Mucosa of descending colon (tissue), 3 donors: ENCODE measurements at regions not wholly inside any gene's neighbourhood (a gene's known extent, or its start where the extent isn't known, plus 50 kb on each side); places are given as distances from the start of the nearest gene placed in this dataset.

Source experiments
- ATAC-seq: fragments of 200-7000 bp; cut with Tn5 transposase; one replicate; pipeline ENCODE4 v1.9.1; 2020; ENCODE audit warnings: mild to moderate bottlenecking, moderate library complexity
- DNase-seq, 3 donors: peaks; one replicate each; pipeline ENCODE4 v3.0.0-alpha.2; 2020
- H3K36me3 ChIP-seq: fragments of 200-600 bp; one replicate; pipeline ENCODE4 v1.8.0; 2021; ENCODE audit warnings: low read depth, mild to moderate bottlenecking
- H3K4me1 ChIP-seq: fragments of 200-600 bp; one replicate; pipeline ENCODE4 v1.8.0; 2021; ENCODE audit warnings: low read depth, mild to moderate bottlenecking
- H3K4me3 ChIP-seq: fragments of 200-600 bp; one replicate; pipeline ENCODE4 v1.8.0; 2021; ENCODE audit warnings: mild to moderate bottlenecking
- H3K9me3 ChIP-seq: fragments of 200-600 bp; one replicate; pipeline ENCODE4 v1.8.0; 2021; ENCODE audit warnings: mild to moderate bottlenecking
- CTCF ChIP-seq: fragments of 200-600 bp; IDR thresholded peaks from one replicate; pipeline ENCODE4 v1.8.0; 2022; ENCODE audit warnings: antibody characterized with exemption, mild to moderate bottlenecking
- intact Hi-C, 2 donors: fragments of 100-400 bp; cut with DNase I in 1 of 2; cut with micrococcal nuclease in 1 of 2; formaldehyde crosslinking; loops; one replicate each; pipeline versions ENCODE4 v1.11.0 to v1.11.1; 2022; cut with DNase I, micrococcal nuclease
- donor health status: DM: no; HTN: no; CAD: no; lungs with moderate emphysema.
- donor health status: DM: no; HTN: no; CAD: no.
- donor health status: DM: no; HTN: yes; CAD: no.

- no peak for TF ChIP-seq CTCF
- H3K4me3 ChIP-seq = no peak overlapping the region
- ATAC-seq (peak; percentile 50), DNase-seq (peak in 1 of 3 donors; percentile 17)
- intact Hi-C loops = no loop called here
- no peaks in the 10 kb centered on the region for H3K4me1 ChIP-seq
- no peaks in the 10 kb centered on the region for H3K9me3 ChIP-seq
- H3K36me3 ChIP-seq = no peaks in the 10 kb centered on the region
Observed at GRCh38 chrX:28205126-28205525, 223.9 kb upstream of the DCAF8L1 start.

- TF ChIP-seq CTCF = no peak
- H3K4me1 ChIP-seq = no peaks in the 10 kb centered on the region
- H3K4me3 ChIP-seq = no peak overlapping the region
- no peaks in the 10 kb centered on the region for H3K9me3 ChIP-seq
- no peaks in the 10 kb centered on the region for H3K36me3 ChIP-seq
- intact Hi-C loops = no loop called here
- no peak for ATAC-seq
- no peak for DNase-seq
Observed at GRCh38 chrX:28189011-28189410, 207.8 kb upstream of the DCAF8L1 start.

GRCh38 chrX:28188526-28188925 is 207.3 kb upstream of the DCAF8L1 start:
- DNase-seq (no peak), ATAC-seq (no peak)
- TF ChIP-seq CTCF = no peak
- Histone ChIP-seq H3K36me3 (no peaks in the 10 kb centered on the region), H3K4me3 (no peak overlapping the region), H3K9me3 (no peaks in the 10 kb centered on the region), H3K4me1 (no peaks in the 10 kb centered on the region)
- intact Hi-C loops = no loop called here

- DNase-seq (no peak), ATAC-seq (no peak)
- Histone ChIP-seq H3K4me1 (no peaks in the 10 kb centered on the region), H3K4me3 (no peak overlapping the region), H3K9me3 (no peaks in the 10 kb centered on the region), H3K36me3 (no peaks in the 10 kb centered on the region)
- TF ChIP-seq CTCF = no peak
- intact Hi-C loops = no loop called here
Observed at GRCh38 chrX:28180096-28180495, 198.8 kb upstream of the DCAF8L1 start.

- Histone ChIP-seq H3K4me3 (no peak overlapping the region), H3K4me1 (no peaks in the 10 kb centered on the region), H3K9me3 (no peaks in the 10 kb centered on the region), H3K36me3 (no peaks in the 10 kb centered on the region)
- TF ChIP-seq CTCF = no peak
- intact Hi-C loops = no loop called here
- ATAC-seq (no peak), DNase-seq (no peak)
Observed at GRCh38 chrX:28178206-28178605, 197.0 kb upstream of the DCAF8L1 start.

- Histone ChIP-seq H3K4me3 (no peak overlapping the region), H3K36me3 (no peaks in the 10 kb centered on the region), H3K9me3 (no peaks in the 10 kb centered on the region), H3K4me1 (no peaks in the 10 kb centered on the region)
- DNase-seq (peak in 2 of 3 donors; percentile 9 to 27), ATAC-seq (peak; percentile 92)
- TF ChIP-seq CTCF = no peak
- intact Hi-C loops = no loop called here
Observed at GRCh38 chrX:28177202-28177601, 196.0 kb upstream of the DCAF8L1 start.
